Uterus (tissue), 2 donors: ENCODE measurements at regions not wholly inside any gene's neighbourhood (a gene's known extent, or its start where the extent isn't known, plus 50 kb on each side); places are given as distances from the start of the nearest gene placed in this dataset.

Experiments used
- CTCF ChIP-seq, 4 experiments: fragments of 200-600 bp in 2 of 4; fragments of 450-650 bp in 2 of 4; sonication (generic) in 2 of 4; IDR thresholded peaks; one replicate each; pipeline ENCODE4 v1.5.1; 2016 to 2019; ENCODE audit warnings: antibody characterized with exemption in 4 of 4, mild to moderate bottlenecking in 2 of 4, moderate library complexity in 1 of 4
- POLR2A ChIP-seq, 2 donors: fragments of 450-650 bp; IDR thresholded peaks; one replicate each; pipeline ENCODE4 v1.6.1; 2016; ENCODE audit warnings: antibody characterized with exemption in 2 of 2, mild to moderate bottlenecking in 1 of 2, moderate library complexity in 1 of 2

- TF ChIP-seq CTCF (IDR thresholded peaks at IDR 0.05) (no peak), POLR2A (IDR thresholded peaks at IDR 0.05) (no peak)
These were observed 224.0 kb upstream of the IRX4 start for GRCh38 chr5:2106721-2107120.
